Suprapubic skin (tissue), 4 donors: ENCODE measurements at regions not wholly inside any gene's neighbourhood (a gene's known extent, or its start where the extent isn't known, plus 50 kb on each side); places are given as distances from the start of the nearest gene placed in this dataset.

Experiments
- DNase-seq, 2 donors: peaks; one replicate each; pipeline ENCODE4 v3.0.0-alpha.2; 2019; ENCODE audit warnings: low spot score in 2 of 2
- H3K27ac ChIP-seq: fragments of 200-600 bp; sonication (generic); one replicate; pipeline ENCODE4 v1.5.1; 2019
- H3K27me3 ChIP-seq: fragments of 200-600 bp; sonication (generic); one replicate; pipeline ENCODE4 v1.5.1; 2019
- H3K36me3 ChIP-seq: fragments of 200-600 bp; sonication (generic); one replicate; pipeline ENCODE4 v1.5.1; 2019
- H3K4me1 ChIP-seq: fragments of 200-600 bp; sonication (generic); one replicate; pipeline ENCODE4 v1.5.1; 2019
- H3K4me3 ChIP-seq: fragments of 200-600 bp; sonication (generic); one replicate; pipeline ENCODE4 v1.5.1; 2019; ENCODE audit warnings: mild to moderate bottlenecking
- H3K9me3 ChIP-seq: fragments of 200-600 bp; sonication (generic); one replicate; pipeline ENCODE4 v1.5.1; 2019
- EP300 ChIP-seq: sonication (generic); formaldehyde crosslinking; IDR thresholded peaks from one replicate; pipeline ENCODE4 v1.6.1; 2017; ENCODE audit warnings: antibody characterized with exemption
- POLR2A ChIP-seq, 2 donors: fragments of 450-650 bp; IDR thresholded peaks; one replicate each; pipeline ENCODE4 v1.6.1; 2017; ENCODE audit warnings: antibody characterized with exemption in 2 of 2, mild to moderate bottlenecking in 2 of 2, moderate library complexity in 2 of 2
- POLR2AphosphoS5 ChIP-seq, 3 donors: sonication (generic); formaldehyde crosslinking; IDR thresholded peaks; one replicate each; pipeline ENCODE4 v1.6.1; 2017; ENCODE audit warnings: antibody characterized with exemption in 3 of 3
- WGBS: methylation state at CpG from one replicate; pipeline ENCODE4 v1.1.5; 2018; 5-methylcytosine and 5-hydroxymethylcytosine counted together
- TF ChIP-seq, protein P1 (sequence below), 2 donors: fragments of 200-600 bp in 1 of 2; fragments of 450-650 bp in 1 of 2; sonication (generic) in 1 of 2; IDR thresholded peaks; one replicate each; pipeline ENCODE4 v1.5.1; 2016 to 2019; ENCODE audit warnings: antibody characterized with exemption in 2 of 2, mild to moderate bottlenecking in 1 of 2, moderate library complexity in 1 of 2

DNA sequence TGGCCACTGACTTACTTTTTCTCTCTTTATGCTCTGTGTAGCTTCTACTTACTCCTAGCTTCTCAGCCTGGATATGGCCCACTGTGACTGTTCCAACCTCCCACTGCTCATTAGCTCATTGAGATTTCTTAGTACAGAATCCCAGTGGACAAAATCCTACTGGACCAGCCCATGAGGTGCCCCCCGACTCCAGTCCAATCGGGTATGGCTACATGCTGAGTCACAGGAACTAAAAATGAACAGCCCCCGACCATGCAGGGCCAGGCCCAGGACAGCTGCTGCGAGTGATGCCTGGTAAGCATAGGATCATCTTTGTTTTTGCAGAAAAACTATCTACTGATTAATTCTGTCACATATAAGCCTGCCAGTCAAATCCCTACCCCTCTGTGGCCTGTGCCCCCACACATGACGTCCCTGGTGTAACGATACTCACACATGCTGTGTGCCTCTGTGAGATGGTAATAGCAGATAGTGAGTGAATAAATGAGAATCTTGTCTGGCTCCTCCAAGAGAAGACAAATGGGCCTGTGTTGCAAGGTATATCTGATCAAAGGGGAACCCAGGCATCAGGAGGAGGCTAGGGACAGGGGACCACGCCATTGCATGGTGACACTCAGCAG, 85.9 kb upstream of the KLF7 start:
- Histone ChIP-seq H3K4me1 (peaks cover 47% of the 10 kb centered on the region), H3K27me3 (no peaks in the 10 kb centered on the region), H3K36me3 (no peaks in the 10 kb centered on the region), H3K27ac (no peak overlapping the region), H3K9me3 (no peaks in the 10 kb centered on the region), H3K4me3 (no peak overlapping the region)
- TF ChIP-seq POLR2A (IDR thresholded peaks at IDR 0.05) (no peak), POLR2AphosphoS5 (IDR thresholded peaks at IDR 0.05) (no peak), EP300 (no peak)
- TF ChIP-seq, protein P1, sequence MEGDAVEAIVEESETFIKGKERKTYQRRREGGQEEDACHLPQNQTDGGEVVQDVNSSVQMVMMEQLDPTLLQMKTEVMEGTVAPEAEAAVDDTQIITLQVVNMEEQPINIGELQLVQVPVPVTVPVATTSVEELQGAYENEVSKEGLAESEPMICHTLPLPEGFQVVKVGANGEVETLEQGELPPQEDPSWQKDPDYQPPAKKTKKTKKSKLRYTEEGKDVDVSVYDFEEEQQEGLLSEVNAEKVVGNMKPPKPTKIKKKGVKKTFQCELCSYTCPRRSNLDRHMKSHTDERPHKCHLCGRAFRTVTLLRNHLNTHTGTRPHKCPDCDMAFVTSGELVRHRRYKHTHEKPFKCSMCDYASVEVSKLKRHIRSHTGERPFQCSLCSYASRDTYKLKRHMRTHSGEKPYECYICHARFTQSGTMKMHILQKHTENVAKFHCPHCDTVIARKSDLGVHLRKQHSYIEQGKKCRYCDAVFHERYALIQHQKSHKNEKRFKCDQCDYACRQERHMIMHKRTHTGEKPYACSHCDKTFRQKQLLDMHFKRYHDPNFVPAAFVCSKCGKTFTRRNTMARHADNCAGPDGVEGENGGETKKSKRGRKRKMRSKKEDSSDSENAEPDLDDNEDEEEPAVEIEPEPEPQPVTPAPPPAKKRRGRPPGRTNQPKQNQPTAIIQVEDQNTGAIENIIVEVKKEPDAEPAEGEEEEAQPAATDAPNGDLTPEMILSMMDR (IDR thresholded peaks at IDR 0.05) = no peak
- WGBS = 70% methylated on average over 6 of the region's 7 CpGs
- DNase-seq = no peak

GRCh38 chr2:207252416-207252815, 86.7 kb upstream of the KLF7 start:
- no peak for DNase-seq
- 74% methylated on average over 1 of the region's 1 CpG for WGBS
- no peak overlapping the region for H3K4me3 ChIP-seq
- no peak for TF ChIP-seq POLR2AphosphoS5 (IDR thresholded peaks at IDR 0.05)
- TF ChIP-seq, protein P1 (IDR thresholded peaks at IDR 0.05) = no peak
- TF ChIP-seq EP300 = no peak
- TF ChIP-seq POLR2A (IDR thresholded peaks at IDR 0.05) = no peak
- H3K9me3 ChIP-seq = no peaks in the 10 kb centered on the region
- H3K27me3 ChIP-seq = no peaks in the 10 kb centered on the region
- peaks cover 54% of the 10 kb centered on the region for H3K4me1 ChIP-seq
- H3K36me3 ChIP-seq = no peaks in the 10 kb centered on the region
- H3K27ac ChIP-seq = no peak overlapping the region

GRCh38 chr2:207252979-207253645, 87.4 kb upstream of the KLF7 start:
- TF ChIP-seq EP300 (no peak), POLR2A (IDR thresholded peaks at IDR 0.05) (no peak), POLR2AphosphoS5 (IDR thresholded peaks at IDR 0.05) (no peak)
- TF ChIP-seq, protein P1 (IDR thresholded peaks at IDR 0.05) = no peak
- no peaks in the 10 kb centered on the region for H3K36me3 ChIP-seq
- no peaks in the 10 kb centered on the region for H3K9me3 ChIP-seq
- DNase-seq = no peak
- 90% methylated on average over 4 of the region's 4 CpGs for WGBS
- no peak overlapping the region for H3K27ac ChIP-seq
- H3K4me3 ChIP-seq = no peak overlapping the region
- peaks cover 60% of the 10 kb centered on the region for H3K4me1 ChIP-seq
- no peaks in the 10 kb centered on the region for H3K27me3 ChIP-seq

DNA sequence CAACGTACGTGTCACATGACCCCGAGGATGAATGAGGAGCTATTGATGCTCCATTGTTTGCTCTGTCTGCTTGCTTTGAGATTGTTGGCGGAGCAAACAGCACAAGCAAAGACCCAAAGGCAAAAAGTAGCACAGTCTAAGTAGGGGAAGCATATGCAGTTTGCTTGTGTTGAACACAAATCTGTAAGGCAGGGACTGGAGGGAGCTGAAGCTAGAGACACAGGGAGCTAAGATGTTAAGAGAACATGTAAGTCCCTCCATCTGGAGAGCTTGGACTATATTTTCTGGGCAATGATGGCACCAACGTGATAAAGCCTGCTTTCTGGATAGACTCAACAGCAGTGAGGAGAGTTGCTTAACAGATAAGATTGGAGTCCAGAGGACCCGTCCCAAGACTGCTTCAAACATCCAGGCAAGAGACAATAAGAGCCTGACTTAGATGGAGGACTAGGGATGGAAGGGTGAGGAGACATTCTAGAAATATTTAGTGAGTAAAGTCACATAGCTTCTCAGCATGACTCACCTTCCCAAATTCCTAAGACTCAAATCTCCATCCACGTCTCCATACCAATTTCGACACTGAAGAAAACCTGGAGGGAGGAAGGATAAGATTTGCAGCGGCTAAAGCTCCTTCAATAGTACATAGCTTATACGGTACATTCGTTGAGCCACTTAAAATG, 88.1 kb upstream of the KLF7 start:
- no peak overlapping the region for H3K4me3 ChIP-seq
- H3K27ac ChIP-seq = no peak overlapping the region
- no peak for TF ChIP-seq POLR2A (IDR thresholded peaks at IDR 0.05)
- TF ChIP-seq, protein P1 (IDR thresholded peaks at IDR 0.05) = no peak
- TF ChIP-seq POLR2AphosphoS5 (IDR thresholded peaks at IDR 0.05) = no peak
- TF ChIP-seq EP300 = no peak
- peaks cover 67% of the 10 kb centered on the region for H3K4me1 ChIP-seq
- DNase-seq = no peak
- WGBS = 78% methylated on average over 11 of the region's 11 CpGs
- H3K27me3 ChIP-seq = no peaks in the 10 kb centered on the region
- no peaks in the 10 kb centered on the region for H3K9me3 ChIP-seq
- no peaks in the 10 kb centered on the region for H3K36me3 ChIP-seq
